Activated T-helper 17 cell treated with anti-CD3 and anti-CD28 coated beads, Interleukin-2, amount 50 U/mL, for 72 hours (primary cell): ENCODE measurements at regions not wholly inside any gene's neighbourhood (a gene's known extent, or its start where the extent isn't known, plus 50 kb on each side); places are given as distances from the start of the nearest gene placed in this dataset.
"Not testable (repeated sequence)": the region's sequence is repeated elsewhere in the genome, so short reads cannot be mapped to it uniquely, and the experiment has no call there.

Experiments used
- ATAC-seq: fragments of 150-1000 bp; cut with Tn5 transposase; replicated peaks from 2 replicates; pipeline ENCODE4 v1.10.0; 2021; ENCODE audit warnings: mild to moderate bottlenecking, moderate library complexity
- H3K27ac Mint-ChIP-seq: one replicate; pipeline ENCODE4 v1.8.0; 2022; ENCODE audit warnings: mixed read lengths
- H3K27me3 Mint-ChIP-seq: one replicate; pipeline ENCODE4 v1.8.0; 2022; ENCODE audit warnings: mixed read lengths
- H3K36me3 Mint-ChIP-seq: one replicate; pipeline ENCODE4 v1.8.0; 2022; ENCODE audit warnings: low read depth, mild to moderate bottlenecking, mixed read lengths
- H3K4me1 Mint-ChIP-seq: one replicate; pipeline ENCODE4 v1.8.0; 2022; ENCODE audit warnings: mixed read lengths
- H3K4me3 Mint-ChIP-seq: one replicate; pipeline ENCODE4 v1.8.0; 2022; ENCODE audit warnings: mild to moderate bottlenecking, mixed read lengths
- H3K9me3 Mint-ChIP-seq: one replicate; pipeline ENCODE4 v1.8.0; 2022; ENCODE audit warnings: mixed read lengths

DNA sequence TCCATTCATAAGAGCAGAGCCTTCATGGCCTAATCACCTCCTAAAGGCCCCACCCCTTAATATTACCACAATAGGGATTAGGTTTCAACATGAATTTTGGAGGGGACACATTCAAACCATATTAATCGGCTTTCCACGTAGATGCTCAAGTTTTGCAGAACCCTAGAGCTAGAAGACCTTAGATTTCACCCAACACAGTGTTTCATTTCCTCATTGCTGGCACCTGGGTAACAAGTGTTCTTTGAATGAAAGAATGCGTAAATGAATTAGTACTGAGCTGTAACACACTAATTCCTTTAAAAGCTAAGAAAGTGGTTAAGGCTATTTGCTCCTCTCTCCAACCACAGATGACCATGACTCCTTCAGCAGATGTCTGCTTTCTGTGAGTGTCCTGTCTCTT is 252.5 kb downstream of the SMAD2 start:
- no peaks in the 10 kb centered on the region for H3K36me3 Mint-ChIP-seq
- ATAC-seq: no peak
- H3K27ac Mint-ChIP-seq: no peak overlapping the region
- H3K27me3 Mint-ChIP-seq: peaks cover 7% of the 10 kb centered on the region
- H3K4me3 Mint-ChIP-seq: no peak overlapping the region
- no peaks in the 10 kb centered on the region for H3K4me1 Mint-ChIP-seq
- no peaks in the 10 kb centered on the region for H3K9me3 Mint-ChIP-seq

DNA sequence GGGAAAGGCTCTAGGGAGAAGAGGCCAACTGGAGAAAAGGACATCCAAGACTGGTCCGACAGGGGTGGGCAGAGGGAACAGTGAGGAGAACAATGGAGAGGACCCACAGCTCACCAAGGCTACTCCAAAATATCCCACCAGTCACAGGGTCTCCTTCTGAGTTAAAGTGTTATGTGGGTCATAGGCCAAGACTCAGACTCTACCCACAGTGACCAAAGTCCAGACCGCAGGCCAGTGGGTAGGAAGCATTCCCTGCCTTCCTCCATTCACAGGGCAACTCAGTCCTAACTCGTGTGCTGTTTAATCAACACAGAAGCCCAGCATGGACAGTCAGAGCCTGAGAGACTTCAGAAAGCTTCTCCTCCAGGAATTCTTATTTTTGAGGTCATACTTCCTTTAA is 260.6 kb downstream of the SMAD2 start:
- no peak for ATAC-seq

GRCh38 chr18:47658498-47658897 is 272.0 kb downstream of the SMAD2 start:
- no peak for ATAC-seq
- H3K9me3 Mint-ChIP-seq: peaks cover 6% of the 10 kb centered on the region

More for the DNA sequence above, 260.6 kb downstream of the SMAD2 start:
- H3K27me3 Mint-ChIP-seq: peaks cover 25% of the 10 kb centered on the region
- no peaks in the 10 kb centered on the region for H3K9me3 Mint-ChIP-seq
- no peaks in the 10 kb centered on the region for H3K36me3 Mint-ChIP-seq
- no peaks in the 10 kb centered on the region for H3K4me1 Mint-ChIP-seq
- H3K27ac Mint-ChIP-seq: no peak overlapping the region
- H3K4me3 Mint-ChIP-seq: no peak overlapping the region

GRCh38 chr18:47654988-47655387 is 275.5 kb downstream of the SMAD2 start:
- H3K4me3 Mint-ChIP-seq: no peak overlapping the region

More at GRCh38 chr18:47658498-47658897, 272.0 kb downstream of the SMAD2 start:
- Mint-ChIP-seq H3K27ac (no peak overlapping the region), H3K4me1 (no peaks in the 10 kb centered on the region), H3K4me3 (no peak overlapping the region), H3K27me3 (peaks cover 6% of the 10 kb centered on the region), H3K36me3 (no peaks in the 10 kb centered on the region)

DNA sequence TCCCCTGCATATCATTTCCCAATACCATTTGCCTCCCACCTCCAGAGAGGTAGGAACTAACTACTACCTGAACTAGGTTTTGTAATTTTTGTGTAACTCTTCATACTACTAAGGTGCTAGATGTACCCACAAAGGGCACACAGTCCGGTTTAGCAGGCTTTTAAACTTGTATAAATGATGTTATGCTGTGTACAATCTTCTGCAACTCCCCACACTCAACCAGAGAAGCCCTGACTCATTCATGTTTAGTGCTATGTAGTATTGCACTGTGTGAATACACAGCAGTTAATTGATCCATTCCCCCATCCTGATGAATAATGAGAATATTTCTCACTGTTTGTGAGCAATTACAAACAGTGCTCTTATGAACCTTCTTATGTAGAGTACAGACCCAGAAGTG is 285.6 kb downstream of the SMAD2 start:
- no peak overlapping the region for H3K27ac Mint-ChIP-seq
- H3K4me1 Mint-ChIP-seq: no peaks in the 10 kb centered on the region
- no peak overlapping the region for H3K4me3 Mint-ChIP-seq
- ATAC-seq: no peak
- no peaks in the 10 kb centered on the region for H3K9me3 Mint-ChIP-seq
- H3K36me3 Mint-ChIP-seq: no peaks in the 10 kb centered on the region
- H3K27me3 Mint-ChIP-seq: peaks cover 3% of the 10 kb centered on the region

More at GRCh38 chr18:47654988-47655387, 275.5 kb downstream of the SMAD2 start:
- no peaks in the 10 kb centered on the region for H3K4me1 Mint-ChIP-seq
- H3K27ac Mint-ChIP-seq: no peak overlapping the region
- ATAC-seq: no peak
- H3K36me3 Mint-ChIP-seq: no peaks in the 10 kb centered on the region
- H3K27me3 Mint-ChIP-seq: peaks cover 13% of the 10 kb centered on the region
- H3K9me3 Mint-ChIP-seq: peaks cover 4% of the 10 kb centered on the region

DNA sequence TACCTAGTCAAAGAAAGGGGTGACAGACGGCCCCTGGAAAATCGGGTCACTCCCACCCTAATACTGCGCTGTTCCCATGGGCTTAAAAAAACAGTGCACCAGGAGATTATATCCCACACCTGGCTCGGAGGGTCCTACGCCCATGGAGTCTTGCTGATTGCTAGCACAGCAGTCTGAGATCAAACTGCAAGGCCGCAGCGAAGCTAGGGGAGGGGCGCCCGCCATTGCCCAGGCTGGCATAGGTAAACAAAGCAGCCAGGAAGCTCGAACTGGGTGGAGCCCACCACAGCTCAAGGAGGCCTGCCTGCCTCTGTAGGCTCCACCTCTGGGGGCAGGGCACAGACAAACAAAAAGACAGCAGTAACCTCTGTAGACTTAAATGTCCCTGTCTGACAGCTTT is 292.9 kb downstream of the SMAD2 start:
- H3K27ac Mint-ChIP-seq, H3K9me3 Mint-ChIP-seq, H3K4me3 Mint-ChIP-seq, H3K4me1 Mint-ChIP-seq, H3K27me3 Mint-ChIP-seq, ATAC-seq, H3K36me3 Mint-ChIP-seq: not testable (repeated sequence)

DNA sequence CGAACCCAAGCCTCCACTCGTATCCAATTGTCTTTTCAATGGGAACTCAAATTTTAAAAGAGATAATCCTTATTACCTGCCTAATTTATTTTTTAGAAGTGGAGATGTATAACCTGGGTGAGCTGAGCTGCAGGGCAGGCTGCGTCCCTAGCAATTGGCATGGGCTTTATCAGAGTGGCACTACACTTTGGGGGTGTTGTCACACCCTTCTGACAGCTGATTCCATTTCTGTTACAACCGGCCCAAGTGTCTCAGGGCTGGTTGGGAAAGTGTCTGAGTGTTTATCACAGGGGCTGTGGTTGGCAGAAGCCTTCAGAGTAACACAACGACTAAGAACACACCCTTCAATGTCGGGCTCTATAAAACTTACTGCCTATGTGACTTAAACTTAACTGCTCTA is 295.0 kb downstream of the SMAD2 start:
- H3K4me3 Mint-ChIP-seq: no peak overlapping the region
- H3K36me3 Mint-ChIP-seq: no peaks in the 10 kb centered on the region
- H3K27ac Mint-ChIP-seq: no peak overlapping the region
- H3K9me3 Mint-ChIP-seq: no peaks in the 10 kb centered on the region
- peaks cover 9% of the 10 kb centered on the region for H3K27me3 Mint-ChIP-seq
- H3K4me1 Mint-ChIP-seq: no peaks in the 10 kb centered on the region
- ATAC-seq: no peak

GRCh38 chr18:47632970-47633635 is 297.4 kb downstream of the SMAD2 start:
- H3K27ac Mint-ChIP-seq: no peak overlapping the region

GRCh38 chr18:47628893-47629292 is 301.6 kb downstream of the SMAD2 start:
- no peak overlapping the region for H3K27ac Mint-ChIP-seq
- no peak overlapping the region for H3K4me3 Mint-ChIP-seq
- H3K9me3 Mint-ChIP-seq: no peaks in the 10 kb centered on the region
- peaks cover 21% of the 10 kb centered on the region for H3K27me3 Mint-ChIP-seq
- ATAC-seq: no peak
- H3K4me1 Mint-ChIP-seq: no peaks in the 10 kb centered on the region
- no peaks in the 10 kb centered on the region for H3K36me3 Mint-ChIP-seq

More at GRCh38 chr18:47632970-47633635, 297.4 kb downstream of the SMAD2 start:
- Mint-ChIP-seq H3K9me3 (no peaks in the 10 kb centered on the region), H3K36me3 (no peaks in the 10 kb centered on the region), H3K4me1 (no peaks in the 10 kb centered on the region), H3K27me3 (peaks cover 20% of the 10 kb centered on the region), H3K4me3 (no peak overlapping the region)
- ATAC-seq: no peak

GRCh38 chr18:47628240-47628781 is 302.1 kb downstream of the SMAD2 start:
- Mint-ChIP-seq H3K27me3 (peaks cover 19% of the 10 kb centered on the region), H3K27ac (no peak overlapping the region), H3K4me3 (no peak overlapping the region), H3K4me1 (no peaks in the 10 kb centered on the region), H3K36me3 (no peaks in the 10 kb centered on the region), H3K9me3 (no peaks in the 10 kb centered on the region)
- no peak for ATAC-seq

- Mint-ChIP-seq H3K27ac (no peak overlapping the region), H3K27me3 (peaks cover 21% of the 10 kb centered on the region), H3K36me3 (no peaks in the 10 kb centered on the region), H3K4me1 (no peaks in the 10 kb centered on the region), H3K9me3 (no peaks in the 10 kb centered on the region), H3K4me3 (no peak overlapping the region)
- ATAC-seq: no peak
Observed at GRCh38 chr18:47627030-47627429, 303.4 kb downstream of the SMAD2 start.

GRCh38 chr18:47619771-47620448 is 310.5 kb downstream of the SMAD2 start:
- no peak for ATAC-seq
- Mint-ChIP-seq H3K36me3 (no peaks in the 10 kb centered on the region), H3K27ac (no peak overlapping the region), H3K9me3 (no peaks in the 10 kb centered on the region), H3K27me3 (peaks cover 28% of the 10 kb centered on the region), H3K4me1 (no peaks in the 10 kb centered on the region), H3K4me3 (no peak overlapping the region)

GRCh38 chr18:47618758-47619157 is 311.7 kb downstream of the SMAD2 start:
- no peaks in the 10 kb centered on the region for H3K36me3 Mint-ChIP-seq
- H3K4me3 Mint-ChIP-seq: no peak overlapping the region
- H3K27ac Mint-ChIP-seq: no peak overlapping the region
- no peak for ATAC-seq
- H3K9me3 Mint-ChIP-seq: no peaks in the 10 kb centered on the region
- H3K27me3 Mint-ChIP-seq: peaks cover 28% of the 10 kb centered on the region
- H3K4me1 Mint-ChIP-seq: no peaks in the 10 kb centered on the region

- no peaks in the 10 kb centered on the region for H3K36me3 Mint-ChIP-seq
- H3K4me1 Mint-ChIP-seq: no peaks in the 10 kb centered on the region
- H3K27ac Mint-ChIP-seq: no peak overlapping the region
- H3K9me3 Mint-ChIP-seq: peaks cover 6% of the 10 kb centered on the region
- H3K4me3 Mint-ChIP-seq: no peak overlapping the region
- ATAC-seq: no peak
- H3K27me3 Mint-ChIP-seq: peaks cover 32% of the 10 kb centered on the region
Observed at GRCh38 chr18:47615043-47615442, 315.4 kb downstream of the SMAD2 start.

DNA sequence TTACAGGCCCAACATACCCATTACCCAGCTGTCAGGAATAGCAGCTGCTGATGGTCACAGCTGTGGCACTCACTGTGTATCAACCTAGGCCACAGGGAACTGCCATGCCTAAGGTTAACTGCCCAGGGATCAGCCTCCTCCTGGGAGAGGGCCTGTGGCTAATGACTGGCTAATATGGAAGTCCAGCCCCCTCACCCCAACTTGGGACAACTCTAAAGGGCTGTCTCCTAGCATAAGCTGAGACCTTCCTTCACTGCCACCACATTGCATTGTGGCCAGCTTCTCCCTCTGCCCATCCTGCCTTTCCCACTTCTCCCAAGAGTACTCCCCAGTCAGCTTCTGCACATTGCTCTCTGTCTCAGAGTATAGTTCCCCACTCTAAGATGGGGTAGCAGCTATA is 316.5 kb downstream of the SMAD2 start:
- Mint-ChIP-seq H3K4me3 (no peak overlapping the region), H3K4me1 (no peaks in the 10 kb centered on the region), H3K36me3 (no peaks in the 10 kb centered on the region), H3K9me3 (peaks cover 6% of the 10 kb centered on the region), H3K27me3 (peaks cover 23% of the 10 kb centered on the region), H3K27ac (no peak overlapping the region)
- ATAC-seq: no peak
